Kidney (tissue), 13 donors: ENCODE measurements at regions not wholly inside any gene's neighbourhood (a gene's known extent, or its start where the extent isn't known, plus 50 kb on each side); places are given as distances from the start of the nearest gene placed in this dataset.

Experiments
- DNase-seq, 5 donors: peaks; one replicate each; pipeline ENCODE4 v3.0.0-alpha.2; 2013 to 2020
- FAIRE-seq: peaks from 2 replicates; lab custom pipeline; 2012; peaks lifted over from hg19 to GRCh38; lab: Jason Lieb, UNC
- H3K27ac ChIP-seq, 2 donors: one replicate each; pipeline ENCODE4 v1.7.0; 2013; ENCODE audit warnings: low read depth in 2 of 2, low read length in 2 of 2, inconsistent platforms in 1 of 2
- H3K27me3 ChIP-seq: one replicate; pipeline ENCODE4 v1.7.1; 2013; ENCODE audit warnings: low read length, inconsistent platforms; ENCODE audit not compliant: control insufficient read depth, insufficient read depth
- H3K36me3 ChIP-seq, 3 donors: one replicate each; pipeline versions ENCODE4 v1.7.0 to v1.7.1; 2013; ENCODE audit warnings: low read length in 3 of 3, control low read depth in 1 of 3, inconsistent platforms in 1 of 3; ENCODE audit not compliant: insufficient read depth in 3 of 3, control insufficient read depth in 2 of 3
- H3K4me1 ChIP-seq, 3 donors: one replicate each; pipeline versions ENCODE4 v1.7.0 to v1.7.1; 2013; ENCODE audit warnings: low read length in 3 of 3, inconsistent platforms in 1 of 3, low read depth in 1 of 3; ENCODE audit not compliant: control insufficient read depth in 2 of 3, insufficient read depth in 2 of 3
- H3K4me3 ChIP-seq, 3 donors: one replicate each; pipeline versions ENCODE4 v1.7.0 to v1.8.1; 2013; ENCODE audit warnings: low read length in 3 of 3, control low read depth in 1 of 3, inconsistent platforms in 1 of 3
- H3K9ac ChIP-seq, 3 donors: one replicate each; pipeline versions ENCODE4 v1.7.0 to v1.7.1; 2013; ENCODE audit warnings: low read length in 3 of 3, control low read depth in 1 of 3, inconsistent platforms in 1 of 3
- H3K9me3 ChIP-seq, 3 donors: one replicate each; pipeline versions ENCODE4 v1.7.0 to v1.7.1; 2013; ENCODE audit warnings: low read length in 3 of 3, control low read depth in 1 of 3, inconsistent platforms in 1 of 3; ENCODE audit not compliant: control insufficient read depth in 2 of 3, insufficient read depth in 1 of 3
- CTCF ChIP-seq: IDR thresholded peaks from 3 replicates; pipeline ENCODE4 v1.5.1; 2012; ENCODE audit warnings: mild to moderate bottlenecking, moderate library complexity, borderline replicate concordance; ENCODE audit not compliant: insufficient read depth; ENCODE audit errors: extremely low read depth
- intact Hi-C: fragments of 100-400 bp; cut with DNase I; formaldehyde crosslinking; loops from one replicate; pipeline ENCODE4 v1.11.1; 2022
- donor health status: control.
- donor health status: control.
- donor health status: control.
- donor health status: control.
- donor health status: control.
- donor health status: DM: yes; HTN: yes; CAD: no.
- donor health status: Normal renal cell carcinoma (clear cell type).

- H3K9me3 ChIP-seq, result no peaks in the 10 kb centered on the region
These were observed 341.0 kb upstream of the OPRM1 start for GRCh38 chr6:153698001-153698400.

GRCh38 chr6:153677522-153677921 lies 361.5 kb upstream of the OPRM1 start:
- no peaks in the 10 kb centered on the region for H3K36me3 ChIP-seq
- DNase-seq (no peak), FAIRE-seq (no peak)
- no peak overlapping the region for H3K9ac ChIP-seq
- no peak for TF ChIP-seq CTCF
- H3K4me3 ChIP-seq, result no peak overlapping the region
- intact Hi-C loops, result no loop called here
- H3K27me3 ChIP-seq, result no peaks in the 10 kb centered on the region
- no peaks in the 10 kb centered on the region for H3K9me3 ChIP-seq
- H3K4me1 ChIP-seq, result no peaks in the 10 kb centered on the region
- H3K27ac ChIP-seq, result no peak overlapping the region

More at GRCh38 chr6:153698001-153698400, 341.0 kb upstream of the OPRM1 start:
- Histone ChIP-seq H3K9ac (no peak overlapping the region), H3K27me3 (no peaks in the 10 kb centered on the region), H3K4me3 (no peak overlapping the region), H3K36me3 (no peaks in the 10 kb centered on the region), H3K4me1 (no peaks in the 10 kb centered on the region), H3K27ac (no peak overlapping the region)
- DNase-seq (no peak), FAIRE-seq (no peak)
- intact Hi-C loops, result no loop called here
- no peak for TF ChIP-seq CTCF

DNA sequence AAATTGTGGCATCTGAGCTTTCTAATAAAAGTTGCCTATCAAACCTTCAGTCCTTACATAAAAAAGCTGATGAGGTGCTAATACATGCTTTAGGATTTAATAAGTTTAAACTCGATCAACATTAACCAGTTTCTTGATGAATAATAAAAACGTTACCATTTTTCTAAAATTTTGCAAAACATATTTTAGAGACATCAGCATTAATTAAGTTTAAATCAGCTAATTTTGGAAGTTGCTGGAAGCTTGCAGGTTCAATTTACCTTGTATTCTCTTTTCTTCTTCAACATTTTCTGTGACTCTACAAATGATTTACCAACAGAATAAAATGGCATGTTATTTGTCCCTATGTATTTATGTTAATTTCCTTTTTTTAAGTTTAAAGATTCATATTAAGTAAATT lies 365.3 kb upstream of the OPRM1 start:
- Histone ChIP-seq H3K9ac (no peak overlapping the region), H3K27me3 (no peaks in the 10 kb centered on the region), H3K4me1 (no peaks in the 10 kb centered on the region), H3K36me3 (no peaks in the 10 kb centered on the region), H3K27ac (no peak overlapping the region), H3K9me3 (no peaks in the 10 kb centered on the region), H3K4me3 (no peak overlapping the region)
- no peak for FAIRE-seq
- DNase-seq, result no peak
- no peak for TF ChIP-seq CTCF
- intact Hi-C loops, result no loop called here

DNA sequence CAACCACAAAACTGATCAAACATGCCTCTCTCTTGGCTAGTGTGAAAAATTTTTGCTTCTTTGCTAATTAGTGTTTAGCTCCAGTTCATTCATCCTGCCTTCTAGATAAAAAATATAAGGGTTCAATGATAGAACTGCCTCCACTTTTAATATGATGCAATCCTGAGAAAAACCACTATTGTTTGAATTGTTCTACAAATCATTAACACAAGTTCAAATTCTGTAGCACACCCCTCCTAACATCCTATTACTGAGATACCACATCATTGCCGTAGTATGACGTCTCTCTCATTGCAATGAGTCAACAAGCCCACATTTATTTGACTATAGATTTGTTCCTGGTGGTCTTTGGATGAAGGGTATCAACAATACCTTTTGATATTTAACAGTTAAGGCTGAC lies 365.8 kb upstream of the OPRM1 start:
- Histone ChIP-seq H3K4me3 (no peak overlapping the region), H3K9ac (no peak overlapping the region), H3K36me3 (no peaks in the 10 kb centered on the region), H3K9me3 (no peaks in the 10 kb centered on the region), H3K4me1 (no peaks in the 10 kb centered on the region), H3K27me3 (no peaks in the 10 kb centered on the region), H3K27ac (no peak overlapping the region)
- DNase-seq (no peak), FAIRE-seq (no peak)
- intact Hi-C loops, result no loop called here
- TF ChIP-seq CTCF, result no peak
